ENCODE measurements at regions not wholly inside any gene's neighbourhood (a gene's known extent, or its start where the extent isn't known, plus 50 kb on each side); places are given as distances from the start of the nearest gene placed in this dataset.

DNA sequence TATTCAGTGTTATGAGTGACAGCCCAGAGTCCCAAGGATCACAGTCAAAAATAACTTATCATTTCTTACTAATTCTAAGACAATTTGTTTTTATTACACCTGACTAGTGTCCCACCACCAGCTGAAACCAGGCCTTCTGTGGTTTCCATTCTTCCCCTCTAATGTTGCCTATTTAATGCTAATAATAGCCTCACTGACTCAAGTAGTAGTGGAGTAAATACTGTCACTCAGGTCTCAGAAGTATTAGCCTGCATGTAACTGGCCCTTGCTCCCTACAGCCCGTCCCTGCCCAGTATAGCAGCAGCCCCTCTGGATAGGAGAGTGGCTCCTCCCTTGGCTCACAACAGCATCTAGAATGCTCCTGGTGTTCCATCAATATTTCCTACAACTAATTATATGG lies 665.5 kb downstream of the NTRK3 start:
- H3K27me3 Mint-ChIP-seq (ENCODE audit: insufficient read depth, unreplicated experiment) = no peaks in the 10 kb centered on the region
- no peak overlapping the region for H3K27ac Mint-ChIP-seq (ENCODE audit: low read depth, unreplicated experiment)
- CTCF ChIA-PET = interaction anchor here (0.6 to 1.2 kb wide), 2 partner anchors 14 to 1538 kb away, joined by 3 read pairs; no protein-coding TSS in a partner anchor
- no peak for DNase-seq (ENCODE audit: unreplicated experiment)
- no peak overlapping the region for H3K4me3 Mint-ChIP-seq (ENCODE audit: unreplicated experiment)
- no peaks in the 10 kb centered on the region for H3K4me1 Mint-ChIP-seq (ENCODE audit: insufficient read depth, unreplicated experiment)
- POLR2A ChIA-PET = no interaction called here
- no TSS peak for BruUV-seq (replicated peaks)
- intact Hi-C loops (cut with micrococcal nuclease) = no loop called here
- no peaks in the 10 kb centered on the region for H3K9me3 Mint-ChIP-seq (ENCODE audit: unreplicated experiment)
- TF ChIP-seq, protein P1, sequence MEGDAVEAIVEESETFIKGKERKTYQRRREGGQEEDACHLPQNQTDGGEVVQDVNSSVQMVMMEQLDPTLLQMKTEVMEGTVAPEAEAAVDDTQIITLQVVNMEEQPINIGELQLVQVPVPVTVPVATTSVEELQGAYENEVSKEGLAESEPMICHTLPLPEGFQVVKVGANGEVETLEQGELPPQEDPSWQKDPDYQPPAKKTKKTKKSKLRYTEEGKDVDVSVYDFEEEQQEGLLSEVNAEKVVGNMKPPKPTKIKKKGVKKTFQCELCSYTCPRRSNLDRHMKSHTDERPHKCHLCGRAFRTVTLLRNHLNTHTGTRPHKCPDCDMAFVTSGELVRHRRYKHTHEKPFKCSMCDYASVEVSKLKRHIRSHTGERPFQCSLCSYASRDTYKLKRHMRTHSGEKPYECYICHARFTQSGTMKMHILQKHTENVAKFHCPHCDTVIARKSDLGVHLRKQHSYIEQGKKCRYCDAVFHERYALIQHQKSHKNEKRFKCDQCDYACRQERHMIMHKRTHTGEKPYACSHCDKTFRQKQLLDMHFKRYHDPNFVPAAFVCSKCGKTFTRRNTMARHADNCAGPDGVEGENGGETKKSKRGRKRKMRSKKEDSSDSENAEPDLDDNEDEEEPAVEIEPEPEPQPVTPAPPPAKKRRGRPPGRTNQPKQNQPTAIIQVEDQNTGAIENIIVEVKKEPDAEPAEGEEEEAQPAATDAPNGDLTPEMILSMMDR (IDR thresholded peaks at IDR 0.05; ENCODE audit: unreplicated experiment) = no peak
- H3K36me3 Mint-ChIP-seq (ENCODE audit: insufficient read depth, unreplicated experiment) = no peaks in the 10 kb centered on the region

DNA sequence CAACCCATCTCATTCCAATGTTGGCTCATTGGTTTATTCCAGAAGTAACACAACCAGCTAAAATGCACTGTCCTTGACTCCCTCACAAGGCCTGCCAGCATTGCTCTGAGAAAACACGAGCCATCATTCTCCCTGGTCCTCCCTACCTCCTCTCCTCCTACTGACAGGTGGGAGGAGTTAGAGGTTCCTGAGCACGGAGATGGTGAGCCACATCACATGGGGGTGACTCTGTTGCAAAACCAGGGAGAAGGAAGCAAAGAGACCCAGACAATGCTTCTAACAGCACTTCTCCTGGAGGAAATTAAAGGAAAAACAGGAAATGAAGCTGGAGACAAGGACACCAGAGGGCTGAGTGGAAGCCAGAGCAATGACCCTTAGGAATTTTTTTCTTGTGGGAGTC lies 667.4 kb downstream of the NTRK3 start:
- no peak for DNase-seq (ENCODE audit: unreplicated experiment)
- no TSS peak for BruUV-seq (replicated peaks)
- no peak overlapping the region for H3K27ac Mint-ChIP-seq (ENCODE audit: low read depth, unreplicated experiment)
- ChIA-PET POLR2A (no interaction called here), CTCF (interaction anchor here (0.6 to 1.3 kb wide), 2 partner anchors 14 to 671 kb away, joined by 3 to 4 read pairs; no protein-coding TSS in a partner anchor)
- no peaks in the 10 kb centered on the region for H3K4me1 Mint-ChIP-seq (ENCODE audit: insufficient read depth, unreplicated experiment)
- TF ChIP-seq, protein P1 (IDR thresholded peaks at IDR 0.05; ENCODE audit: unreplicated experiment) = no peak
- no peaks in the 10 kb centered on the region for H3K27me3 Mint-ChIP-seq (ENCODE audit: insufficient read depth, unreplicated experiment)
- intact Hi-C loops (cut with micrococcal nuclease) = no loop called here
- no peaks in the 10 kb centered on the region for H3K9me3 Mint-ChIP-seq (ENCODE audit: unreplicated experiment)
- H3K36me3 Mint-ChIP-seq (ENCODE audit: insufficient read depth, unreplicated experiment) = no peaks in the 10 kb centered on the region
- H3K4me3 Mint-ChIP-seq (ENCODE audit: unreplicated experiment) = no peak overlapping the region

DNA sequence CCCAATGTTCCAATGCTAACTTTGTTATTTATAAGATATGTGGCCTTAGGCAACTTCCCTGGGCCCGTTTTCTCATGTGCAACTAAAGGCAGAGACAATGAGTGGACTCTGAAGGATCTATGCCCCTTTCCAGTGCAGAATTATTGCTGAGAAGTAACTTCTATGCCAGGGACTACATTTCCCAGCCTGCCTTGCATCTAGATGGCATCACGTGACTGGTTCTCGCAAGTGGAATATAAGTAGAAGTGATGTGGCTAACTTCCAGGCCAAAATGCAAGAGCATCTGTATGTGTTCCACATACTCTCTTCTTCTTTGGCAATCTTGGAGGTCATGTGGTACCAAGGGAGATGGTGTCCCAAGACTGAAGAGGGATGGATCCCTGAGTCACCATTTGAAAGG lies 674.4 kb downstream of the NTRK3 start:
- H3K27ac Mint-ChIP-seq (ENCODE audit: low read depth, unreplicated experiment) = no peak overlapping the region
- intact Hi-C loops (cut with micrococcal nuclease) = no loop called here
- DNase-seq (ENCODE audit: unreplicated experiment) = peak; percentile 14
- H3K9me3 Mint-ChIP-seq (ENCODE audit: unreplicated experiment) = no peaks in the 10 kb centered on the region
- POLR2A ChIA-PET = no interaction called here
- H3K27me3 Mint-ChIP-seq (ENCODE audit: insufficient read depth, unreplicated experiment) = no peaks in the 10 kb centered on the region
- no TSS peak for BruUV-seq (replicated peaks)
- H3K36me3 Mint-ChIP-seq (ENCODE audit: insufficient read depth, unreplicated experiment) = no peaks in the 10 kb centered on the region
- CTCF ChIA-PET = interaction anchor here (1.2 kb wide), 1 partner anchor 58 kb away, joined by 3 read pairs; no protein-coding TSS in a partner anchor
- H3K4me1 Mint-ChIP-seq (ENCODE audit: insufficient read depth, unreplicated experiment) = peaks cover 17% of the 10 kb centered on the region
- TF ChIP-seq, protein P1 (IDR thresholded peaks at IDR 0.05; ENCODE audit: unreplicated experiment) = no peak
- no peak overlapping the region for H3K4me3 Mint-ChIP-seq (ENCODE audit: unreplicated experiment)

DNA sequence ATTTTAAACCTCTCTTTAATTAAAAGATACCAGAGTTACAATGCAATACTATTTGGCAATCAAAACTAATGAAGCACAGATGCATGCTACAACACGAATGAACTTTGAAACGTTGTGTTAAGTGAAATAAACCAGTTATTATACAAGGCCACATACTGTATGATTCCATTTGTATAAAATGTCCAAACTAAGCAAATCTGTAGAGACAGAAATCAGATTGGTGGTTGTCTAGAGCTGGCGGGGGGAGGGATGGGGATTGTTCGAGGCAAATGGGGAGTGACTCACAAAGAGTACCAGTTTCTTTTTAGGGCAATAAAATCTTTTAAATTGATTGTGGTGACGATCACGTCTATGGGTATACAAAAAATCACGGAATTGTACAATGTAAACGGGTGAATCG lies 677.0 kb downstream of the NTRK3 start:
- Mint-ChIP-seq H3K9me3 (ENCODE audit: unreplicated experiment) (no peaks in the 10 kb centered on the region), H3K4me3 (ENCODE audit: unreplicated experiment) (no peak overlapping the region), H3K27ac (ENCODE audit: low read depth, unreplicated experiment) (no peak overlapping the region), H3K36me3 (ENCODE audit: insufficient read depth, unreplicated experiment) (no peaks in the 10 kb centered on the region), H3K4me1 (ENCODE audit: insufficient read depth, unreplicated experiment) (peaks cover 17% of the 10 kb centered on the region), H3K27me3 (ENCODE audit: insufficient read depth, unreplicated experiment) (no peaks in the 10 kb centered on the region)
- no peak for DNase-seq (ENCODE audit: unreplicated experiment)
- no TSS peak for BruUV-seq (replicated peaks)
- TF ChIP-seq, protein P1 (IDR thresholded peaks at IDR 0.05; ENCODE audit: unreplicated experiment) = no peak
- POLR2A ChIA-PET = interaction anchor here (0.6 kb wide), 1 partner anchor 548 kb away, joined by 3 read pairs; no protein-coding TSS in a partner anchor
- CTCF ChIA-PET = interaction anchor here (0.7 kb wide), 2 partner anchors 363 to 551 kb away, joined by 3 to 4 read pairs; no protein-coding TSS in a partner anchor
- intact Hi-C loops (cut with micrococcal nuclease) = no loop called here

Data from MCF 10A (cell line).